ENCODE measurements at regions not wholly inside any gene's neighbourhood (a gene's known extent, or its start where the extent isn't known, plus 50 kb on each side); places are given as distances from the start of the nearest gene placed in this dataset.

- in situ Hi-C loops (cut with MboI) = no loop called here
- Histone ChIP-seq H3K79me2 (ENCODE audit: insufficient read depth) (no peaks in the 10 kb centered on the region), H3K9ac (no peak overlapping the region), H4K20me1 (ENCODE audit: insufficient read depth) (no peaks in the 10 kb centered on the region), H3F3A (ENCODE audit: insufficient read depth) (no peaks in the 10 kb centered on the region), H3K9me2 (ENCODE audit: insufficient read depth) (no peaks in the 10 kb centered on the region), H3K4me3 (no peak overlapping the region), H3K27me3 (replicated peaks; ENCODE audit: insufficient read depth) (no peaks in the 10 kb centered on the region), H3K36me3 (ENCODE audit: low read depth) (no peaks in the 10 kb centered on the region), H3K27ac (no peak overlapping the region), H2AFZ (no peak overlapping the region), H3K9me3 (ENCODE audit: low read depth) (no peaks in the 10 kb centered on the region), H3K4me2 (ENCODE audit: unreplicated experiment) (no peak overlapping the region), H3K4me1 (ENCODE audit: insufficient read depth) (no peaks in the 10 kb centered on the region)
- WGBS, 2 experiments (ENCODE audit: low coverage in 1 of 2, low lambda C conversion rate in 2 of 2, missing lambda C conversion rate in 2 of 2) = 16 to 21% methylated on average over 6 of the region's 6 CpGs
- no peak for DNase-seq
- no peak for TF ChIP-seq EZH2phosphoT487 (IDR thresholded peaks at IDR 0.05; ENCODE audit: insufficient read depth, low read depth)
- TF ChIP-seq EZH2 (IDR thresholded peaks at IDR 0.05; ENCODE audit: insufficient read depth, poor library complexity, severe bottlenecking) = no peak
These were observed 252.6 kb downstream of the GLRX3 start for GRCh38 chr10:130388746-130389145.

GRCh38 chr10:130389906-130390305, 253.7 kb downstream of the GLRX3 start:
- in situ Hi-C loops (cut with MboI) = no loop called here
- no peaks in the 10 kb centered on the region for H3K36me3 ChIP-seq (ENCODE audit: low read depth)
- no peak for TF ChIP-seq EZH2 (IDR thresholded peaks at IDR 0.05; ENCODE audit: insufficient read depth, poor library complexity, severe bottlenecking)
- TF ChIP-seq EZH2phosphoT487 (IDR thresholded peaks at IDR 0.05; ENCODE audit: insufficient read depth, low read depth) = no peak
- no peaks in the 10 kb centered on the region for H4K20me1 ChIP-seq (ENCODE audit: insufficient read depth)
- DNase-seq = no peak
- no peaks in the 10 kb centered on the region for H3K27me3 ChIP-seq (replicated peaks; ENCODE audit: insufficient read depth)
- WGBS, 2 experiments (ENCODE audit: low coverage in 1 of 2, low lambda C conversion rate in 2 of 2, missing lambda C conversion rate in 2 of 2) = 11 to 12% methylated on average over 5 of the region's 5 CpGs
- no peaks in the 10 kb centered on the region for H3K4me1 ChIP-seq (ENCODE audit: insufficient read depth)
- no peak overlapping the region for H2AFZ ChIP-seq
- H3K4me3 ChIP-seq = no peak overlapping the region
- no peaks in the 10 kb centered on the region for H3K79me2 ChIP-seq (ENCODE audit: insufficient read depth)
- H3K9me3 ChIP-seq (ENCODE audit: low read depth) = no peaks in the 10 kb centered on the region
- no peak overlapping the region for H3K9ac ChIP-seq
- no peaks in the 10 kb centered on the region for H3K9me2 ChIP-seq (ENCODE audit: insufficient read depth)
- no peak overlapping the region for H3K4me2 ChIP-seq (ENCODE audit: unreplicated experiment)
- no peak overlapping the region for H3K27ac ChIP-seq
- H3F3A ChIP-seq (ENCODE audit: insufficient read depth) = no peaks in the 10 kb centered on the region

- Histone ChIP-seq H3K27ac (no peak overlapping the region), H4K20me1 (ENCODE audit: insufficient read depth) (no peaks in the 10 kb centered on the region), H3K27me3 (replicated peaks; ENCODE audit: insufficient read depth) (no peaks in the 10 kb centered on the region), H3K4me1 (ENCODE audit: insufficient read depth) (no peaks in the 10 kb centered on the region), H3K4me2 (ENCODE audit: unreplicated experiment) (no peak overlapping the region), H3F3A (ENCODE audit: insufficient read depth) (no peaks in the 10 kb centered on the region), H3K9me2 (ENCODE audit: insufficient read depth) (no peaks in the 10 kb centered on the region), H3K9ac (no peak overlapping the region), H3K4me3 (no peak overlapping the region), H3K79me2 (ENCODE audit: insufficient read depth) (no peaks in the 10 kb centered on the region), H3K36me3 (ENCODE audit: low read depth) (no peaks in the 10 kb centered on the region), H2AFZ (no peak overlapping the region), H3K9me3 (ENCODE audit: low read depth) (no peaks in the 10 kb centered on the region)
- DNase-seq = no peak
- no peak for TF ChIP-seq EZH2 (IDR thresholded peaks at IDR 0.05; ENCODE audit: insufficient read depth, poor library complexity, severe bottlenecking)
- TF ChIP-seq EZH2phosphoT487 (IDR thresholded peaks at IDR 0.05; ENCODE audit: insufficient read depth, low read depth) = no peak
- 33 to 37% methylated on average over 10 of the region's 10 CpGs for WGBS, 2 experiments (ENCODE audit: low coverage in 1 of 2, low lambda C conversion rate in 2 of 2, missing lambda C conversion rate in 2 of 2)
- in situ Hi-C loops (cut with MboI) = no loop called here
These were observed 255.8 kb downstream of the GLRX3 start for GRCh38 chr10:130392031-130392430.

GRCh38 chr10:130393342-130393741, 257.2 kb downstream of the GLRX3 start:
- no peak for TF ChIP-seq EZH2phosphoT487 (IDR thresholded peaks at IDR 0.05; ENCODE audit: insufficient read depth, low read depth)
- no peak for TF ChIP-seq EZH2 (IDR thresholded peaks at IDR 0.05; ENCODE audit: insufficient read depth, poor library complexity, severe bottlenecking)

GRCh38 chr10:130394832-130395231, 258.6 kb downstream of the GLRX3 start:
- 32 to 36% methylated on average over 7 of the region's 7 CpGs for WGBS, 2 experiments (ENCODE audit: low coverage in 1 of 2, low lambda C conversion rate in 2 of 2, missing lambda C conversion rate in 2 of 2)
- no peak overlapping the region for H3K4me3 ChIP-seq
- in situ Hi-C loops (cut with MboI) = no loop called here
- no peaks in the 10 kb centered on the region for H4K20me1 ChIP-seq (ENCODE audit: insufficient read depth)
- no peaks in the 10 kb centered on the region for H3K4me1 ChIP-seq (ENCODE audit: insufficient read depth)
- H3K9me3 ChIP-seq (ENCODE audit: low read depth) = no peaks in the 10 kb centered on the region
- DNase-seq = no peak
- no peaks in the 10 kb centered on the region for H3K79me2 ChIP-seq (ENCODE audit: insufficient read depth)
- no peak overlapping the region for H2AFZ ChIP-seq
- H3K27me3 ChIP-seq (replicated peaks; ENCODE audit: insufficient read depth) = no peaks in the 10 kb centered on the region
- no peak overlapping the region for H3K9ac ChIP-seq
- no peak overlapping the region for H3K27ac ChIP-seq
- H3K4me2 ChIP-seq (ENCODE audit: unreplicated experiment) = no peak overlapping the region
- TF ChIP-seq EZH2 (IDR thresholded peaks at IDR 0.05; ENCODE audit: insufficient read depth, poor library complexity, severe bottlenecking) (no peak), EZH2phosphoT487 (IDR thresholded peaks at IDR 0.05; ENCODE audit: insufficient read depth, low read depth) (no peak)
- H3K9me2 ChIP-seq (ENCODE audit: insufficient read depth) = no peaks in the 10 kb centered on the region
- no peaks in the 10 kb centered on the region for H3F3A ChIP-seq (ENCODE audit: insufficient read depth)
- no peaks in the 10 kb centered on the region for H3K36me3 ChIP-seq (ENCODE audit: low read depth)

More at GRCh38 chr10:130393342-130393741, 257.2 kb downstream of the GLRX3 start:
- Histone ChIP-seq H3K4me3 (no peak overlapping the region), H3K4me2 (ENCODE audit: unreplicated experiment) (no peak overlapping the region), H3K27ac (no peak overlapping the region), H3K79me2 (ENCODE audit: insufficient read depth) (no peaks in the 10 kb centered on the region), H3F3A (ENCODE audit: insufficient read depth) (no peaks in the 10 kb centered on the region), H2AFZ (no peak overlapping the region), H3K4me1 (ENCODE audit: insufficient read depth) (no peaks in the 10 kb centered on the region), H3K9me2 (ENCODE audit: insufficient read depth) (no peaks in the 10 kb centered on the region), H3K36me3 (ENCODE audit: low read depth) (no peaks in the 10 kb centered on the region), H4K20me1 (ENCODE audit: insufficient read depth) (no peaks in the 10 kb centered on the region), H3K9me3 (ENCODE audit: low read depth) (no peaks in the 10 kb centered on the region), H3K9ac (no peak overlapping the region), H3K27me3 (replicated peaks; ENCODE audit: insufficient read depth) (no peaks in the 10 kb centered on the region)
- DNase-seq = no peak
- 34 to 39% methylated on average over 4 of the region's 4 CpGs for WGBS, 2 experiments (ENCODE audit: low coverage in 1 of 2, low lambda C conversion rate in 2 of 2, missing lambda C conversion rate in 2 of 2)
- in situ Hi-C loops (cut with MboI) = no loop called here

Measured in GM23248 (cell line).